ENCODE measurements at regions not wholly inside any gene's neighbourhood (a gene's known extent, or its start where the extent isn't known, plus 50 kb on each side); places are given as distances from the start of the nearest gene placed in this dataset.
"Not testable (repeated sequence)": the region's sequence is repeated elsewhere in the genome, so short reads cannot be mapped to it uniquely, and the experiment has no call there.

DNA sequence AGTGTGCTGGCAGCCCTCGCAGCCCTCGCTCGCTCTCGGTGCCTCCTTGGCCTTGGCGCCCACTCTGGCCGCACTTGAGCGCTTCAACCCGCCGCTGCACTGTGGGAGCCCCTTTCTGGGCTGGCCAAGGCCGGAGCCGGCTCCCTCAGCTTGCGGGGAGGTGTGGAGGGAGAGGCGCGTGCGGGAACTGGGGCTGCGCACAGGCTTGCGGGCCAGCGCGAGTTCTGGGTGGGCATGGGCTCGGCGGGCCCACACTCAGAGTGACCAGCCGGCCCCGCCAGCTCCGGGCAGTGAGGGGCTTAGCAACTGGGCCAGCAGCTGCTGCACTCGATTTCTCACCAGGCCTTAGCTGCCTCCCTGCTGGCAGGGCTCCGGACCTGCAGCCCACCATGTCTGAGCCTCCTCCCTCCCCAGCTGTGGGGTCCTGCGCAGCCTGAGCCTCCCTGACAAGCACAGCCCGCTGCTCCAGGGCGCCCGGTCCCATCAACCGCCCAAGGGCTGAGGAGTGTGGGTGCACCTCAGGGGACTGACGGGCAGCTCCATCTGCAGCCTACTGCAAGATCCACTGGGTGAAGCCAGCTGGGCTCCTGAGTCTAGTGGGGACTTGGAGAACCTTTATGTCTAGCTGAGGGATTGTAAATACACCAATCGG is 786.0 kb upstream of the SORCS1 start:
- TF ChIP-seq CTCF (IDR thresholded peaks at IDR 0.05; ENCODE audit: poor library complexity, severe bottlenecking); EP300 (conservative IDR thresholded peaks at IDR 0.05; ENCODE audit: poor library complexity, severe bottlenecking); MXI1 (conservative IDR thresholded peaks at IDR 0.05; ENCODE audit: poor library complexity, severe bottlenecking); RAD21 (conservative IDR thresholded peaks at IDR 0.05); EZH2 (IDR thresholded peaks at IDR 0.05; ENCODE audit: borderline replicate concordance, insufficient read depth, low read length, poor library complexity, severe bottlenecking); SMC3 (conservative IDR thresholded peaks at IDR 0.05; ENCODE audit: poor library complexity); POLR2AphosphoS5 (IDR thresholded peaks at IDR 0.05): not testable (repeated sequence)
